Right atrium auricular region (tissue), 2 donors: ENCODE measurements at regions not wholly inside any gene's neighbourhood (a gene's known extent, or its start where the extent isn't known, plus 50 kb on each side); places are given as distances from the start of the nearest gene placed in this dataset.

Experiments used
- DNase-seq: peaks from one replicate; pipeline ENCODE4 v3.0.0-alpha.2; 2019; ENCODE audit warnings: low spot score
- H3K27ac ChIP-seq, 2 donors: fragments of 200-600 bp; sonication (generic); 1 replicate in 1 of 2; 2 replicates in 1 of 2; pipeline ENCODE4 v1.5.1; 2016 to 2019
- H3K27me3 ChIP-seq, 2 donors: fragments of 200-600 bp; sonication (generic); one replicate each; pipeline versions ENCODE4 v1.5.1 to v1.6.0; 2017 to 2019
- H3K36me3 ChIP-seq: fragments of 200-600 bp; sonication (generic); one replicate; pipeline ENCODE4 v1.5.1; 2016
- H3K4me1 ChIP-seq, 2 donors: fragments of 200-600 bp; sonication (generic); one replicate each; pipeline versions ENCODE4 v1.5.1 to v1.6.0; 2017 to 2019
- H3K4me3 ChIP-seq, 2 donors: fragments of 200-600 bp; sonication (generic); 1 replicate in 1 of 2; 2 replicates in 1 of 2; pipeline ENCODE4 v1.5.1; 2017 to 2019; ENCODE audit warnings: mild to moderate bottlenecking in 1 of 2, moderate library complexity in 1 of 2
- H3K9me3 ChIP-seq, 2 donors: fragments of 200-600 bp; sonication (generic); one replicate each; pipeline ENCODE4 v1.5.1; 2019
- CTCF ChIP-seq, 2 donors: fragments of 200-600 bp; sonication (generic); IDR thresholded peaks; one replicate each; pipeline ENCODE4 v1.5.1; 2019; ENCODE audit warnings: antibody characterized with exemption in 2 of 2

DNA sequence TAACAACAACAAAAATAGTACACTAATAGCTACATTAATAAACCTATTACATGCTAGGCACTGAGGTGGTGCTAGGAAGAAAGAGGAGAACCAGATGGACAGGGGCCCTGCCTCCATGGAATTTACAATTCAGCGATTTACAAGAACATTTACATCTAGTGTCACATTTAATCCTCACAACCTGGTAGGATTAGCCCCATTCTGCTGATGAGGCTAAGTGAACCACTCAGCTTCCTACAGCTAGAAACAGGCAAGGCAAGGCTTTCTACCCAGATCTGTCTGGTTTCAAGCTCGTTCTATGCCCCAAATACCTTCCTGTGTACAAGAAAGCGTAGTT, 368.4 kb downstream of the BUD13 start:
- no peak overlapping the region for H3K4me3 ChIP-seq
- TF ChIP-seq CTCF (IDR thresholded peaks at IDR 0.05): no peak
- H3K4me1 ChIP-seq: no peaks in the 10 kb centered on the region
- no peak overlapping the region for H3K27ac ChIP-seq
- DNase-seq: no peak
- H3K36me3 ChIP-seq: no peaks in the 10 kb centered on the region
- H3K27me3 ChIP-seq: no peaks in the 10 kb centered on the region
- no peaks in the 10 kb centered on the region for H3K9me3 ChIP-seq

DNA sequence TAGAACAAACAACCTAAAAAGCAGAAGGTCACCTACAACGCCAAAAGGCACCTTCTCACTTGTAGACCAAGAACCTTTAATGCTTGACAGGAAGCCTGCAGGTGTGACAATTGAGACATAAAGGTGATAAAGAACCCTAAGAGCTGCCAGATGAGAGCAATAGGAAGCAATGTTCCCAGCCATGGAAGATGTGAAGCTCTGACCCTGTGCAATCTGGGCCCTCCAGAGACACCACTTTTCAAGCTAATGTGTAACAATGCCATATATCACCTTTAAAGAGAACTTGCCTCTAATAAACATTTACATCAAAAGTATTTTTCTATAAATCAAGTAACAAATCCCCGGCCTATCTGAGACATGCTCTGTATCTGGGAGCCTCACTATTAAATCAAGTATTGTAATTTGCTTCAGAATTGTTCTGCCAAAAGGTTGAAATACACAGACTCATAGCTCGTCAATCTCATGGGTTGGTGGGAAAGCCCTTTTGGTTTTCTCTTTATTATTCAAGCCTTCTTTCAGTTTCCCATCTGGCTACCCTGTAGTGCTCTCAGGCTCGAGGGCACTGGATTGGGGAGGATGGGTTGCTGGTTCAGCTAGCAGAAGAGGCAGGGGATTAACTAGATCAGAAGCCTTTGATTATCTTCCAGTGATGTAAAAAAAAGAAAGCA, 368.9 kb downstream of the BUD13 start:
- Histone ChIP-seq H3K4me3 (no peak overlapping the region), H3K9me3 (no peaks in the 10 kb centered on the region), H3K36me3 (no peaks in the 10 kb centered on the region), H3K27ac (no peak overlapping the region), H3K27me3 (no peaks in the 10 kb centered on the region), H3K4me1 (no peaks in the 10 kb centered on the region)
- no peak for TF ChIP-seq CTCF (IDR thresholded peaks at IDR 0.05)
- DNase-seq: no peak

DNA sequence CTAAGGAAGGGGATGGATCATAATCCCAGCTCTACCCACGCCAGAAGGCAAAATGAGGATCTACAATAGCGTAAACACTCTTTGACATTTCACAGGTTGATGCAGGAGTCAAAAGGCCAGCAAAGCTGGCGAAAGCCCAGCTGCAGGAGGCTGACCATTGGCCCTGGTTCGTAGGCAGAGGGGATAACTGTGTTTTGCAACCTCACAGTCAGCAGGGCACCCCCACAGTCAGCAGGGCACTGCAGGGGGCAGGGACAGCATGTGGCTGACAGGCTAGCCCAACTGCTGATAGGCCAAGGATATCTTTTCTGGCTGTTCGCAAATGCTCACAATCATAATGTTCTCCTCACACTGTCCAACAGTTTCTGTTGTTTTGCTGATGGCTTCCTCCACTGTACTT, 372.7 kb downstream of the BUD13 start:
- no peak for TF ChIP-seq CTCF (IDR thresholded peaks at IDR 0.05)
- Histone ChIP-seq H3K27ac (no peak overlapping the region), H3K4me3 (no peak overlapping the region), H3K4me1 (no peaks in the 10 kb centered on the region), H3K9me3 (no peaks in the 10 kb centered on the region), H3K36me3 (no peaks in the 10 kb centered on the region), H3K27me3 (no peaks in the 10 kb centered on the region)
- DNase-seq: no peak

GRCh38 chr11:116397602-116398084, 375.1 kb downstream of the BUD13 start:
- no peaks in the 10 kb centered on the region for H3K36me3 ChIP-seq
- no peak for TF ChIP-seq CTCF (IDR thresholded peaks at IDR 0.05)
- no peak for DNase-seq
- H3K27ac ChIP-seq: no peak overlapping the region
- H3K4me1 ChIP-seq: no peaks in the 10 kb centered on the region
- H3K9me3 ChIP-seq: peaks cover 0 to 10% of the 10 kb centered on the region in 2 donors
- no peak overlapping the region for H3K4me3 ChIP-seq
- H3K27me3 ChIP-seq: no peaks in the 10 kb centered on the region

DNA sequence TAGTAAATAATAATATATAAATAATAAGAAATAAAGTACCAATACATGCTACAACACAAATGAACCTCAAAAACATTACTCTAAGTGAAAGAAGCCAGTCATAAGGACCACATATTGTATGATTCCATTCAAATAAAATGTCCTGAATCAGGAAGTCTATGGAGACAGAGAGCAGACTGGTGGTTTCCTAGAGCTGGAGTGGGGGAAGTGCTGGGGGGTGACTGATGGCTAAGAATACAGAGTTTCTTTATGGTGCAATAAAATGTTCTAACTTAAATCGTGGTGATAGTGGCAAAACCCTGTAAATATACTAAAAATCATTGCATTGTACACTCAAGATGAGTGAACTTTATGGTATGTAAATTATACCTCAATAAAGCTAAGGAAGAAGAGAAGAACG, 376.5 kb downstream of the BUD13 start:
- no peak overlapping the region for H3K4me3 ChIP-seq
- no peaks in the 10 kb centered on the region for H3K36me3 ChIP-seq
- H3K27me3 ChIP-seq: no peaks in the 10 kb centered on the region
- H3K4me1 ChIP-seq: no peaks in the 10 kb centered on the region
- no peak for TF ChIP-seq CTCF (IDR thresholded peaks at IDR 0.05)
- no peak for DNase-seq
- H3K27ac ChIP-seq: no peak overlapping the region
- H3K9me3 ChIP-seq: peaks cover 0 to 10% of the 10 kb centered on the region in 2 donors

GRCh38 chr11:116394022-116394421, 378.8 kb downstream of the BUD13 start:
- Histone ChIP-seq H3K4me3 (no peak overlapping the region), H3K9me3 (peaks cover 0 to 10% of the 10 kb centered on the region in 2 donors), H3K27ac (no peak overlapping the region), H3K36me3 (no peaks in the 10 kb centered on the region), H3K27me3 (no peaks in the 10 kb centered on the region), H3K4me1 (no peaks in the 10 kb centered on the region)
- DNase-seq: no peak
- TF ChIP-seq CTCF (IDR thresholded peaks at IDR 0.05): no peak
